GM13976 (cell line): ENCODE measurements at regions not wholly inside any gene's neighbourhood (a gene's known extent, or its start where the extent isn't known, plus 50 kb on each side); places are given as distances from the start of the nearest gene placed in this dataset.

Experiments used
- DNase-seq: peaks from one replicate; pipeline ENCODE4 v3.0.0; 2012; ENCODE audit warnings: low spot score
- CTCF ChIP-seq: IDR thresholded peaks from 2 replicates; pipeline ENCODE4 v1.5.1; 2012; ENCODE audit warnings: borderline replicate concordance, mild to moderate bottlenecking; ENCODE audit not compliant: insufficient read depth; ENCODE audit errors: extremely low read depth, missing control alignments, control extremely low read depth
- in situ Hi-C: fragments of 300-500 bp; cut with MboI; formaldehyde crosslinking; loops from one replicate; pipeline ENCODE4 v1.12.0; 2022; ENCODE audit warnings: low sequenced_read_pairs, mixed read lengths, inconsistent platforms; ENCODE audit not compliant: unreplicated experiment

- DNase-seq = no peak
- in situ Hi-C loops = no loop called here
- no peak for TF ChIP-seq CTCF
Observed at GRCh38 chr5:173759691-173760090, 128.5 kb upstream of the CPEB4 start.

GRCh38 chr5:173760461-173761177 is 127.5 kb upstream of the CPEB4 start:
- in situ Hi-C loops = no loop called here
- no peak for DNase-seq
- TF ChIP-seq CTCF = no peak

GRCh38 chr5:173761178-173761513 is 127.0 kb upstream of the CPEB4 start:
- no peak for TF ChIP-seq CTCF
- in situ Hi-C loops = no loop called here
- no peak for DNase-seq

- DNase-seq = no peak
- TF ChIP-seq CTCF = no peak
- in situ Hi-C loops = no loop called here
Observed at GRCh38 chr5:173762045-173762444, 126.1 kb upstream of the CPEB4 start.

GRCh38 chr5:173762930-173763329 is 125.2 kb upstream of the CPEB4 start:
- no peak for DNase-seq
- TF ChIP-seq CTCF = no peak
- in situ Hi-C loops = no loop called here

GRCh38 chr5:173763410-173763809 is 124.7 kb upstream of the CPEB4 start:
- TF ChIP-seq CTCF = no peak
- no peak for DNase-seq
- in situ Hi-C loops = no loop called here

- TF ChIP-seq CTCF = no peak
- in situ Hi-C loops = no loop called here
- no peak for DNase-seq
Observed at GRCh38 chr5:173764332-173765028, 123.7 kb upstream of the CPEB4 start.
